IMR-90 (cell line): ENCODE measurements at regions not wholly inside any gene's neighbourhood (a gene's known extent, or its start where the extent isn't known, plus 50 kb on each side); places are given as distances from the start of the nearest gene placed in this dataset.
A peak's percentile ranks its signal among the peaks of the same experiment; 100 is the strongest.

Source experiments
- ATAC-seq: fragments of 200-7000 bp; cut with Tn5 transposase; 2 replicates; pipeline ENCODE4 v1.9.1; 2020; ENCODE audit warnings: low read depth, mild to moderate bottlenecking, moderate library complexity
- BruUV-seq: library from RNA; stranded (reverse); fragments of 400-500 nt; replicated peaks from 2 replicates; lab custom pipeline; 2021; lab: Mats Ljungman, UMichigan
- CTCF ChIA-PET: fragments of 300-600 bp; formaldehyde crosslinking; extraction: SDS; loops from one replicate; lab custom pipeline; 2021; ENCODE audit warnings: antibody characterized with exemption; lab: Yijun Ruan, JAX
- POLR2A ChIA-PET: fragments of 300-600 bp; sonication (Branson Sonifier 250); formaldehyde crosslinking; loops from one replicate; lab custom pipeline; 2022; ENCODE audit warnings: antibody characterized with exemption; ENCODE audit not compliant: unreplicated experiment; lab: Charles Lee
- DNase-seq: peaks from one replicate; pipeline ENCODE4 v3.0.0; 2013
- H2AFZ ChIP-seq: replicated peaks from 2 replicates; pipeline ENCODE3; 2013; ENCODE audit warnings: low read length, mild to moderate bottlenecking; ENCODE audit not compliant: poor library complexity
- H2AK5ac ChIP-seq: 2 replicates; pipeline ENCODE4 v1.6.1; 2013; ENCODE audit warnings: low read depth, low read length, inconsistent platforms
- H2AK9ac ChIP-seq: replicated peaks from 2 replicates; pipeline ENCODE3; 2013; ENCODE audit warnings: mild to moderate bottlenecking, low read depth, low read length, moderate library complexity; ENCODE audit not compliant: poor library complexity
- H2BK120ac ChIP-seq: 2 replicates; pipeline ENCODE4 v1.6.1; 2013; ENCODE audit warnings: low read depth, low read length, inconsistent platforms
- H2BK15ac ChIP-seq: 3 replicates; pipeline ENCODE4 v1.6.1; 2013; ENCODE audit warnings: low read depth, low read length, inconsistent platforms
- H2BK20ac ChIP-seq: 2 replicates; pipeline ENCODE4 v1.6.1; 2013; ENCODE audit warnings: low read depth, mild to moderate bottlenecking, inconsistent platforms, low read length, moderate library complexity
- H2BK5ac ChIP-seq: 2 replicates; pipeline ENCODE4 v1.6.1; 2013; ENCODE audit warnings: mild to moderate bottlenecking, low read depth, low read length, inconsistent platforms; ENCODE audit not compliant: poor library complexity, severe bottlenecking
- H3K14ac ChIP-seq: replicated peaks from 2 replicates; pipeline ENCODE4 v1.6.1; 2013; ENCODE audit warnings: low read depth, low read length, inconsistent platforms
- H3K18ac ChIP-seq: 2 replicates; pipeline ENCODE4 v1.6.1; 2013; ENCODE audit warnings: low read depth, low read length, control low read depth
- H3K23ac ChIP-seq: 2 replicates; pipeline ENCODE4 v1.6.1; 2013; ENCODE audit warnings: low read depth, low read length, inconsistent platforms
- H3K27ac ChIP-seq: 2 replicates; pipeline ENCODE4 v1.5.1; 2013; ENCODE audit warnings: mild to moderate bottlenecking, control low read depth, low read length; ENCODE audit not compliant: insufficient read depth
- H3K27me3 ChIP-seq: 2 replicates; pipeline ENCODE4 v1.6.1; 2013; ENCODE audit warnings: low read length; ENCODE audit not compliant: control insufficient read depth, insufficient read depth
- H3K36me3 ChIP-seq: 2 replicates; pipeline ENCODE4 v1.6.1; 2013; ENCODE audit warnings: low read length, mixed read lengths; ENCODE audit not compliant: control insufficient read depth, insufficient read depth
- H3K4ac ChIP-seq: 2 replicates; pipeline ENCODE4 v1.6.1; 2013; ENCODE audit warnings: low read depth, low read length, inconsistent platforms
- H3K4me1 ChIP-seq: 2 replicates; pipeline ENCODE4 v1.6.1; 2013; ENCODE audit warnings: low read length, mixed read lengths; ENCODE audit not compliant: control insufficient read depth, insufficient read depth
- H3K4me2 ChIP-seq: 2 replicates; pipeline ENCODE4 v1.6.1; 2013; ENCODE audit warnings: low read depth, mild to moderate bottlenecking, control low read depth, low read length, moderate library complexity
- H3K4me3 ChIP-seq: 2 replicates; pipeline ENCODE4 v1.5.1; 2013; ENCODE audit warnings: low read depth, mild to moderate bottlenecking, control low read depth, low read length, moderate library complexity; ENCODE audit not compliant: insufficient read depth
- H3K56ac ChIP-seq: 2 replicates; pipeline ENCODE4 v1.6.1; 2013; ENCODE audit warnings: low read length, inconsistent platforms; ENCODE audit not compliant: insufficient read depth; ENCODE audit errors: extremely low read depth
- H3K79me1 ChIP-seq, 2 experiments: 2 replicates each; pipeline ENCODE4 v1.6.1; 2013; ENCODE audit warnings: low read length in 2 of 2, inconsistent platforms in 1 of 2, low read depth in 1 of 2
- H3K9ac ChIP-seq: 2 replicates; pipeline ENCODE4 v1.6.1; 2013; ENCODE audit warnings: low read depth, low read length, control low read depth
- H3K9me1 ChIP-seq: 2 replicates; pipeline ENCODE4 v1.6.1; 2013; ENCODE audit warnings: low read length, inconsistent platforms; ENCODE audit not compliant: insufficient read depth
- H3K9me3 ChIP-seq: 2 replicates; pipeline ENCODE4 v1.6.1; 2013; ENCODE audit warnings: low read length; ENCODE audit not compliant: control insufficient read depth, insufficient read depth
- H4K20me1 ChIP-seq: 2 replicates; pipeline ENCODE4 v1.6.1; 2013; ENCODE audit warnings: low read length, inconsistent platforms; ENCODE audit not compliant: insufficient read depth
- H4K5ac ChIP-seq: 2 replicates; pipeline ENCODE4 v1.6.1; 2013; ENCODE audit warnings: mild to moderate bottlenecking, low read depth, low read length, control low read depth
- H4K8ac ChIP-seq, 2 experiments: 2 replicates each; pipeline ENCODE4 v1.6.1; 2013; ENCODE audit warnings: low read depth in 2 of 2, low read length in 2 of 2, control low read depth in 1 of 2, inconsistent platforms in 1 of 2
- H4K91ac ChIP-seq: 2 replicates; pipeline ENCODE4 v1.6.1; 2013; ENCODE audit warnings: low read depth, low read length, inconsistent platforms; ENCODE audit not compliant: insufficient read depth
- BHLHE40 ChIP-seq: fragments of 150-350 bp; IDR thresholded peaks from 2 replicates; pipeline ENCODE4 v1.6.1; 2016; ENCODE audit warnings: mild to moderate bottlenecking, low read depth, low read length
- CEBPB ChIP-seq: IDR thresholded peaks from 2 replicates; pipeline ENCODE4 v1.6.1; 2012; ENCODE audit warnings: low read depth, low read length, improper control_type of control experiment
- FOS ChIP-seq: fragments of 150-350 bp; IDR thresholded peaks from 2 replicates; pipeline ENCODE4 v1.6.1; 2016; ENCODE audit warnings: low read depth, low read length
- MXI1 ChIP-seq: IDR thresholded peaks from 2 replicates; pipeline ENCODE4 v1.6.1; 2012; ENCODE audit warnings: low read depth, mild to moderate bottlenecking, low read length, moderate library complexity, borderline replicate concordance
- NFE2L2 ChIP-seq: fragments of 150-350 bp; IDR thresholded peaks from 2 replicates; pipeline ENCODE4 v1.6.1; 2016; ENCODE audit warnings: low read depth, mild to moderate bottlenecking, low read length
- RFX5 ChIP-seq: IDR thresholded peaks from 2 replicates; pipeline ENCODE4 v1.8.0; 2012; ENCODE audit warnings: low read depth, mild to moderate bottlenecking, low read length, moderate library complexity
- SMC3 ChIP-seq: fragments of 150-350 bp; IDR thresholded peaks from 2 replicates; pipeline ENCODE4 v1.6.1; 2016; ENCODE audit warnings: low read depth, mild to moderate bottlenecking, antibody characterized with exemption, low read length, moderate library complexity
- WGBS, 2 experiments: methylation state at CpG; one replicate each; pipeline versions ENCODE4 v1.1.5 to v1.1.7; 2013; ENCODE audit warnings: missing lambda C conversion rate in 2 of 2; ENCODE audit not compliant: insufficient read length in 1 of 2; ENCODE audit errors: extremely low coverage in 2 of 2; 5-methylcytosine and 5-hydroxymethylcytosine counted together
- dilution Hi-C: fragments of 300-500 bp; cut with HindIII; formaldehyde crosslinking; loops from one replicate; pipeline ENCODE4 v1.14.3; 2018; ENCODE audit warnings: low sequenced_read_pairs; ENCODE audit not compliant: unreplicated experiment
- in situ Hi-C: fragments of 300-500 bp; cut with MboI; formaldehyde crosslinking; loops from 3 replicates; pipeline ENCODE4 v1.14.3; 2019; ENCODE audit warnings: low sequenced_read_pairs, inconsistent platforms, mixed read lengths
- intact Hi-C: fragments of 100-400 bp; cut with micrococcal nuclease; formaldehyde crosslinking; loops from 2 replicates; pipeline ENCODE4 v1.10.0; 2022

DNA sequence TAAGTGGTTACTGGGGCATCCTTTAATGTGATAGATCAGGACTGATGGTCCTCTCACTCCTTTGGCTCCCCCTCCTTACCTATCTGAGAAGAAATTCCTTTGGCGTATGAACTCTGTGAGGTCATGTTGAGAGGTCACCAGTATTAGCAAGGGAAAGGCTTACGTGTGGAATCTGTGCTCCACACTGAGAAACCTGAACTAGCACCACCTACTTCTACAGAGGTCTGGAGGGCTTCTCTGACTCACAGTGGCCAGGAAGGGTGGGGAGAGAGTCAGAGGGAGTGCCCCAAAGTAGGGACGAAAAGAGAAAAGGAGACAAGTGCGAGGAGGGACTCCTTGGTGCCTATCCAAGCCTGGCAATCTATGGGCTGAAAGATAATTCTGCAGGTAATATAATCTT, 348.6 kb downstream of the TNS1 start:
- no peak overlapping the region for H3K9ac ChIP-seq
- no peaks in the 10 kb centered on the region for H3K36me3 ChIP-seq
- H2BK120ac ChIP-seq: peak overlapping the region; percentile 93
- H3K4me3 ChIP-seq: no peak overlapping the region
- no peak overlapping the region for H2AFZ ChIP-seq
- in situ Hi-C loops (no loop called here), dilution Hi-C loops (no loop called here), intact Hi-C loops (no loop called here)
- H2BK5ac ChIP-seq: no peak overlapping the region
- H4K91ac ChIP-seq: peak overlapping the region; percentile 76
- no peak overlapping the region for H3K4me2 ChIP-seq
- DNase-seq (no peak), ATAC-seq (no peak)
- H3K14ac ChIP-seq: 0 out of 2 replicates have a peak overlapping the region, but pooled peaks have one; percentile 26
- H3K27me3 ChIP-seq: no peaks in the 10 kb centered on the region
- no peak overlapping the region for H3K27ac ChIP-seq
- BruUV-seq: no TSS peak
- H3K4ac ChIP-seq: peak overlapping the region; percentile 68
- H4K5ac ChIP-seq: peak overlapping the region; percentile 50
- peak overlapping the region; percentile 36 for H2AK5ac ChIP-seq
- H4K8ac ChIP-seq: peak overlapping the region in 1 of 2 experiments; percentile 60; a peak in 1 of 4 replicates
- no peaks in the 10 kb centered on the region for H3K79me1 ChIP-seq
- CTCF ChIA-PET: interaction anchor here (0.9 kb wide), 1 partner anchor 53 kb away, joined by 3 read pairs; no protein-coding TSS in a partner anchor
- POLR2A ChIA-PET: no interaction called here
- H3K4me1 ChIP-seq: peaks cover 18% of the 10 kb centered on the region
- H3K23ac ChIP-seq: no peak overlapping the region
- no peak overlapping the region for H2AK9ac ChIP-seq
- no peak overlapping the region for H3K56ac ChIP-seq
- H3K18ac ChIP-seq: peak overlapping the region; percentile 43; the same call in 1 of the 2 replicates
- peak overlapping the region; percentile 82 for H2BK20ac ChIP-seq
- H3K9me1 ChIP-seq: peaks cover 9% of the 10 kb centered on the region
- no peak for TF ChIP-seq MXI1
- no peak for TF ChIP-seq SMC3
- no peak for TF ChIP-seq BHLHE40
- no peak for TF ChIP-seq FOS
- no peak for TF ChIP-seq NFE2L2
- no peak for TF ChIP-seq RFX5
- TF ChIP-seq CEBPB: no peak
- H3K9me3 ChIP-seq: no peaks in the 10 kb centered on the region
- no peaks in the 10 kb centered on the region for H4K20me1 ChIP-seq
- no CpG with 5 or more reads among the region's 4 CpGs for WGBS, 2 experiments
- H2BK15ac ChIP-seq: peak overlapping the region; percentile 96; the same call in 2 of the 3 replicates
